ENCODE measurements at regions not wholly inside any gene's neighbourhood (a gene's known extent, or its start where the extent isn't known, plus 50 kb on each side); places are given as distances from the start of the nearest gene placed in this dataset.

DNA sequence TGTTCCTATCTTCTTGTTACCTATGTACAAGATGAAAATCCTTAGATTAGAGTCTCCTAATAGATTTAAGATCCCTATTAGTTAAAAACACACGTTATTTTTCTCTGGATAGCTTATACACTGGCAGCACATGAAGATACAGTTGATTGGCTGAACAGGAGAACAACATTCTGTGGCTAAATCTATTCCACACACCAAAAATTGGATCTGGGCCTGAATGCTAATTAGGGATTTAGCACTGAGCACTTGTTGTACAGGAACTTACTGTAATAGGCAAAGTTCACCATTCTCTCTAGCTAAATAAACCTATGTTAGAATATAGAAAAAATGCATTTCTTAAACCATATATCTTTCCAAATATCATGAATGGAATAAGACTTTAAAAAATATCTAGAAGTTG, 117.1 kb upstream of the PTGFR start (continued):
- no peak for TF ChIP-seq ZNF717 (CRISPR knock-in tag; IDR thresholded peaks at IDR 0.05)
- TF ChIP-seq TSC22D4 (tag; IDR thresholded peaks at IDR 0.05) = no peak

DNA sequence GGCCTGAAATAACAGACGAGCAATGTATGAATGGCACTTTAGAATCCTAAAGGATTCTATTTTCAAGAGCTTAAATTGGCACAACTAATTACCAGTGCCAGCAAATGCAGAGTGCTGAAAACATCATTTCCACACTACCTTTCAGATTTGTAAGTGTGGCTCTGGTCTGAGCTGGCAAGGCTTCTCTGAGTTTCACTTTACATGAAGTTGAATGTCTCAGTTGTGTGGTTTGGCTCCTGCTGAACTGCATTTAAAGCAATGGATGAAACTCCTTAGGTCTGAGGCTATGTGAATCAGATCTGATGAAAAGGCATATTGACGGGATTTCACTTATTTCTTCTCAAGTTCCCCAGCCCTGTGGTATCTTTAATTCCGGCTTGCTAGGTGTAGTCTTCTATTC, 114.8 kb upstream of the PTGFR start:
- ATAC-seq = no peak
- Histone ChIP-seq H3K4me1 (replicated peaks in 1 of 2; ENCODE audit: control insufficient read depth in 2 of 2, insufficient read depth in 2 of 2, low read length in 2 of 2) (no peaks in the 10 kb centered on the region), H3K9me1 (ENCODE audit: control insufficient read depth, insufficient read depth, low read length) (no peaks in the 10 kb centered on the region), H3K36me3 (ENCODE audit: control insufficient read depth, insufficient read depth, low read length) (no peaks in the 10 kb centered on the region), H3K27ac (ENCODE audit: extremely low read depth, low read depth, low read length) (no peak overlapping the region), H3K79me2 (ENCODE audit: control insufficient read depth, insufficient read depth, low read length) (no peaks in the 10 kb centered on the region), H3K27me3 (ENCODE audit: control insufficient read depth in 2 of 2, insufficient read depth in 2 of 2, low read length in 2 of 2) (no peaks in the 10 kb centered on the region), H3K4me3 (no peak overlapping the region), H4K20me1 (replicated peaks; ENCODE audit: control insufficient read depth, insufficient read depth, low read length) (no peaks in the 10 kb centered on the region), H3K4me2 (ENCODE audit: insufficient read depth, low read length) (no peak overlapping the region), H3K9me3 (replicated peaks; ENCODE audit: control insufficient read depth, insufficient read depth, low read depth, low read length) (no peaks in the 10 kb centered on the region), H2AFZ (ENCODE audit: low read depth, low read length) (no peak overlapping the region), H3K9ac (ENCODE audit: insufficient read depth in 1 of 2, low read depth in 2 of 2, low read length in 2 of 2) (no peak overlapping the region)
- POLR2A ChIA-PET = no interaction called here
- FAIRE-seq = no peak
- DNase-seq (ENCODE audit: extremely low read depth in 1 of 4, low spot score in 3 of 4) = no peak
- intact Hi-C loops (cut with micrococcal nuclease) (no loop called here), in situ Hi-C loops (cut with MboI) (no loop called here)
- CTCF ChIA-PET (ENCODE audit: low intra/inter-chr PET ratio) = no interaction called here
- TF ChIP-seq RBFOX2 (IDR thresholded peaks at IDR 0.05; ENCODE audit: low read depth, low read length) = no peak
- TF ChIP-seq RCOR1 (IDR thresholded peaks at IDR 0.05; ENCODE audit: borderline replicate concordance in 1 of 2, low read depth in 2 of 2, low read length in 2 of 2) = no peak
- no peak for TF ChIP-seq SMARCB1 (IDR thresholded peaks at IDR 0.05; ENCODE audit: insufficient read length, low read depth)
- no peak for TF ChIP-seq POLR3A (IDR thresholded peaks at IDR 0.05; ENCODE audit: borderline replicate concordance, extremely low read depth, insufficient read depth, insufficient read length)
- no peak for TF ChIP-seq HOXB6 (CRISPR knock-in tag; IDR thresholded peaks at IDR 0.05; ENCODE audit: borderline replicate concordance)
- TF ChIP-seq NEUROD1 (IDR thresholded peaks at IDR 0.05; ENCODE audit: borderline replicate concordance, low read depth, low read length, partially characterized antibody) = no peak
- no peak for TF ChIP-seq TBP (optimal IDR thresholded peaks at IDR 0.05; ENCODE audit: low read depth, low read length)
- TF ChIP-seq, protein P1, sequence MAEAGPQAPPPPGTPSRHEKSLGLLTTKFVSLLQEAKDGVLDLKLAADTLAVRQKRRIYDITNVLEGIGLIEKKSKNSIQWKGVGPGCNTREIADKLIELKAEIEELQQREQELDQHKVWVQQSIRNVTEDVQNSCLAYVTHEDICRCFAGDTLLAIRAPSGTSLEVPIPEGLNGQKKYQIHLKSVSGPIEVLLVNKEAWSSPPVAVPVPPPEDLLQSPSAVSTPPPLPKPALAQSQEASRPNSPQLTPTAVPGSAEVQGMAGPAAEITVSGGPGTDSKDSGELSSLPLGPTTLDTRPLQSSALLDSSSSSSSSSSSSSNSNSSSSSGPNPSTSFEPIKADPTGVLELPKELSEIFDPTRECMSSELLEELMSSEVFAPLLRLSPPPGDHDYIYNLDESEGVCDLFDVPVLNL (CRISPR knock-in tag; IDR thresholded peaks at IDR 0.05; ENCODE audit: low read depth) = no peak
- TF ChIP-seq TRIM24 (IDR thresholded peaks at IDR 0.05) = no peak
- no peak for TF ChIP-seq NBN (IDR thresholded peaks at IDR 0.05; ENCODE audit: low read depth)
- no peak for TF ChIP-seq HNRNPK (IDR thresholded peaks at IDR 0.05; ENCODE audit: low read depth, low read length, poor library complexity, severe bottlenecking)
- no peak for TF ChIP-seq PPARD (CRISPR knock-in tag; IDR thresholded peaks at IDR 0.05)
- TF ChIP-seq ZNF41 (CRISPR knock-in tag; conservative IDR thresholded peaks at IDR 0.05) = no peak
- TF ChIP-seq, protein P2, sequence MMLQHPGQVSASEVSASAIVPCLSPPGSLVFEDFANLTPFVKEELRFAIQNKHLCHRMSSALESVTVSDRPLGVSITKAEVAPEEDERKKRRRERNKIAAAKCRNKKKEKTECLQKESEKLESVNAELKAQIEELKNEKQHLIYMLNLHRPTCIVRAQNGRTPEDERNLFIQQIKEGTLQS (IDR thresholded peaks at IDR 0.05) = no peak
- TF ChIP-seq, protein P2 (CRISPR knock-in tag; conservative IDR thresholded peaks at IDR 0.05) = no peak
- TF ChIP-seq, protein P3, sequence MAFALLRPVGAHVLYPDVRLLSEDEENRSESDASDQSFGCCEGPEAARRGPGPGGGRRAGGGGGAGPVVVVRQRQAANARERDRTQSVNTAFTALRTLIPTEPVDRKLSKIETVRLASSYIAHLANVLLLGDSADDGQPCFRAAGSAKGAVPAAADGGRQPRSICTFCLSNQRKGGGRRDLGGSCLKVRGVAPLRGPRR (CRISPR knock-in tag; IDR thresholded peaks at IDR 0.05) = no peak
- BruUV-seq (replicated peaks) = no TSS peak
- WGBS (ENCODE audit: insufficient coverage, low coverage, missing lambda C conversion rate) = 0% methylated on average over 3 of the region's 3 CpGs

Data from K562 (cell line).